ENCODE measurements at regions not wholly inside any gene's neighbourhood (a gene's known extent, or its start where the extent isn't known, plus 50 kb on each side); places are given as distances from the start of the nearest gene placed in this dataset.

- DNase-seq, result no peak
- in situ Hi-C loops (cut with MboI; ENCODE audit: low pct_ligation_motif_present in 1 of 4, low pct_unique_long_range_greater_than_20kb in 1 of 4, low sequenced_read_pairs in 3 of 4) (no loop called here), intact Hi-C loops (cut with DNase I; ENCODE audit: low total_unique reads) (no loop called here)
- no peak overlapping the region for H3K4me3 ChIP-seq
- no peaks in the 10 kb centered on the region for H3K9me3 ChIP-seq
- WGBS, 2 donors (ENCODE audit: low coverage in 1 of 2), result 29 to 84% methylated on average over 2 of the region's 2 CpGs
- no peaks in the 10 kb centered on the region for H3K4me1 ChIP-seq
- H3K27ac ChIP-seq, result no peak overlapping the region
- TF ChIP-seq POLR2AphosphoS5 (IDR thresholded peaks at IDR 0.05), result no peak
- no peak for TF ChIP-seq CTCF (IDR thresholded peaks at IDR 0.05)
- no peak for TF ChIP-seq POLR2A (IDR thresholded peaks at IDR 0.05)
- no peak for TF ChIP-seq EP300 (IDR thresholded peaks at IDR 0.05; ENCODE audit: low read depth)
- H3K27me3 ChIP-seq, result no peaks in the 10 kb centered on the region
- H3K36me3 ChIP-seq, result no peaks in the 10 kb centered on the region
These were observed 1396.8 kb downstream of the LRRC4C start for GRCh38 chr11:40062616-40063015.

- WGBS, 2 donors (ENCODE audit: low coverage in 1 of 2), result 77 to 89% methylated on average over 3 of the region's 3 CpGs
- intact Hi-C loops (cut with DNase I; ENCODE audit: low total_unique reads) (no loop called here), in situ Hi-C loops (cut with MboI; ENCODE audit: low pct_ligation_motif_present in 1 of 4, low pct_unique_long_range_greater_than_20kb in 1 of 4, low sequenced_read_pairs in 3 of 4) (no loop called here)
- Histone ChIP-seq H3K4me3 (no peak overlapping the region), H3K9me3 (no peaks in the 10 kb centered on the region), H3K36me3 (no peaks in the 10 kb centered on the region), H3K27ac (no peak overlapping the region), H3K4me1 (no peaks in the 10 kb centered on the region), H3K27me3 (no peaks in the 10 kb centered on the region)
- DNase-seq, result no peak
- TF ChIP-seq EP300 (IDR thresholded peaks at IDR 0.05; ENCODE audit: low read depth) (no peak), CTCF (IDR thresholded peaks at IDR 0.05) (no peak), POLR2AphosphoS5 (IDR thresholded peaks at IDR 0.05) (no peak), POLR2A (IDR thresholded peaks at IDR 0.05) (no peak)
These were observed 1398.2 kb downstream of the LRRC4C start for GRCh38 chr11:40061221-40061620.

- H3K4me1 ChIP-seq, result no peaks in the 10 kb centered on the region
- no peaks in the 10 kb centered on the region for H3K27me3 ChIP-seq
- H3K36me3 ChIP-seq, result no peaks in the 10 kb centered on the region
- TF ChIP-seq POLR2AphosphoS5 (IDR thresholded peaks at IDR 0.05), result no peak
- TF ChIP-seq EP300 (IDR thresholded peaks at IDR 0.05; ENCODE audit: low read depth), result no peak
- TF ChIP-seq CTCF (IDR thresholded peaks at IDR 0.05), result no peak
- TF ChIP-seq POLR2A (IDR thresholded peaks at IDR 0.05), result no peak
- no peak overlapping the region for H3K27ac ChIP-seq
- DNase-seq, result no peak
- intact Hi-C loops (cut with DNase I; ENCODE audit: low total_unique reads) (no loop called here), in situ Hi-C loops (cut with MboI; ENCODE audit: low pct_ligation_motif_present in 1 of 4, low pct_unique_long_range_greater_than_20kb in 1 of 4, low sequenced_read_pairs in 3 of 4) (no loop called here)
- no peaks in the 10 kb centered on the region for H3K9me3 ChIP-seq
- H3K4me3 ChIP-seq, result no peak overlapping the region
These were observed 1404.8 kb downstream of the LRRC4C start for GRCh38 chr11:40054631-40055030.

GRCh38 chr11:40045312-40045711 lies 1414.1 kb downstream of the LRRC4C start:
- no peaks in the 10 kb centered on the region for H3K9me3 ChIP-seq
- no peak overlapping the region for H3K27ac ChIP-seq
- WGBS, 2 donors (ENCODE audit: low coverage in 1 of 2), result 78 to 79% methylated on average over 3 of the region's 3 CpGs
- H3K36me3 ChIP-seq, result no peaks in the 10 kb centered on the region
- TF ChIP-seq CTCF (IDR thresholded peaks at IDR 0.05) (no peak), EP300 (IDR thresholded peaks at IDR 0.05; ENCODE audit: low read depth) (no peak), POLR2AphosphoS5 (IDR thresholded peaks at IDR 0.05) (no peak), POLR2A (IDR thresholded peaks at IDR 0.05) (no peak)
- DNase-seq, result no peak
- H3K27me3 ChIP-seq, result no peaks in the 10 kb centered on the region
- no peak overlapping the region for H3K4me3 ChIP-seq
- H3K4me1 ChIP-seq, result no peaks in the 10 kb centered on the region
- in situ Hi-C loops (cut with MboI; ENCODE audit: low pct_ligation_motif_present in 1 of 4, low pct_unique_long_range_greater_than_20kb in 1 of 4, low sequenced_read_pairs in 3 of 4), result loop anchor here in 1 of 4 donors (25.0 kb wide), 1 partner anchor 92 kb away; no protein-coding TSS in a partner anchor
- intact Hi-C loops (cut with DNase I; ENCODE audit: low total_unique reads), result no loop called here

Data from transverse colon (tissue), 4 donors.